GM19238 (cell line): ENCODE measurements at regions not wholly inside any gene's neighbourhood (a gene's known extent, or its start where the extent isn't known, plus 50 kb on each side); places are given as distances from the start of the nearest gene placed in this dataset.
"Not testable (repeated sequence)": the region's sequence is repeated elsewhere in the genome, so short reads cannot be mapped to it uniquely, and the experiment has no call there.

ENCODE experiments used
- DNase-seq: peaks from one replicate; pipeline ENCODE4 v3.0.0; 2011; ENCODE audit warnings: low spot score; ENCODE audit not compliant: insufficient read length

DNA sequence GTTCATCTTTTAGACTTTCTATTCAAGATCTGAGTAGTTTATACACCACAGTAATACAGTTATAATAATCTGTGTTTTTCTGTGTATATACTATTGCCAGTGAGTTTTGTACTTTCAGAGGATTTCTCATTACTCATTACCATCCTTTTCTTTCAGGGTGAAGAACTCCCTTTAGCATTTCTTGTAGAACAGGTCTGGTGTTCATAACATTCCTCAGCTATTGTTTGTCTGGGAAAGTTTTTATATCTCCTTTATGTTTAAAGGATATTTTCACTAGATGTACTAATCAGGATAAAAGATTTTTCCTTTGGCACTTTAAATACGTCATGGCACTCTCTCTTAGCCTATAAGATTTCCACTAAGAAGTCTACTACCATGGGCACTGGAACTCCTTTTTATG lies 705.5 kb downstream of the SLC4A3 start:
- no peak for DNase-seq

DNA sequence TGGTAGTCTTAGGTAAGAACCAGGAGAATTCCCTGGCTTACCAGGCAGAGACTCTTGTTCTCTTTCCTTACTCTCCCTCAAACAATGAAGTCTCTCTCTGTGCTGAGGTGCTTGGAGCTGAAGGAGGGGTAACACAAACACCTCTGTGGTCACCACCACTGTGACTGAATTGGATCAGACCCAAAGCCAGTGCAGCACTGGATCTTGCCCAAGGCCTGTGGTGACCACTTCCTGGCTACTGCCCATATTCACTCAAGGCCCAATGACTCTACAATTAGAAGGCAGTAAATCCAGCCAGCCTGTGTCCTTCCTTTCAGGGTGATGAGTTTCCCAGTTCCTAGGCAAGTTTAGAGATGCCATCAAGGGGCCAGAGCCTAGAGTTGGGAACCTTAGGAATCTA lies 706.8 kb downstream of the SLC4A3 start:
- DNase-seq: no peak

DNA sequence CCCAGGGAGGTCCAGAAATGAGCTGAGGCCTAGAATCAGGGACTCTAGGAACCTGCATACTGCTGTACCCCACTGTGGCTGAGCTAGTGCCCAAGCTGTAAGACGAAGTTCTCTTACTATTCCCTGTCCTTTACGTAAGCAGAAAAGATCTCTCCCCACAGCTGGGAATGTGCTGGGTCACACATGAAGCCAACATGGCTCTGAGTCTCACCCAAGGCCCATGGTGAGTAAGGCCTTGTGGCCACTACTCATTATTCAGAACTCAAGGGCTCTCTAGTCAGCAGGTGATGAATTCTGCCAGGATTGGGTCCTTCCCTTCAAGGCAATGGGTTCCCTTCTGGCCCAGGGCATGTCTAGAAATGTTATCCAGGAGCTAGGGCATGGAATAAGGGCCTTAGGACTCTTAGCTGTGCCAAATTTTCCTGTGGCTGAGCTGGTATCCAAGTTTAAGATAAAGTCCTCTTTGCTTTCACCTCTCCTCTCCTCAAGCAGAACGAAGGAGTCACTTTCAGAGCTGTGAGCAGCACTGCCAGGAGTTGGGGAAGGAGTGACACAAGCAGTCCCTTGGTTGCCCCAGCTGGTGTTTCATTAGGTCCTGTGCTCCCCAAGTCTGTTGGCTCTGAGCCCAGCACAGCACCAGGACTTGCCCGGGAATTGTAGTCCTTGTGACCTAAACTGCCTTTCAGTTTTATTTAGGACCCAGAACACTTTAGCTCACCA lies 707.6 kb downstream of the SLC4A3 start:
- DNase-seq: no peak

DNA sequence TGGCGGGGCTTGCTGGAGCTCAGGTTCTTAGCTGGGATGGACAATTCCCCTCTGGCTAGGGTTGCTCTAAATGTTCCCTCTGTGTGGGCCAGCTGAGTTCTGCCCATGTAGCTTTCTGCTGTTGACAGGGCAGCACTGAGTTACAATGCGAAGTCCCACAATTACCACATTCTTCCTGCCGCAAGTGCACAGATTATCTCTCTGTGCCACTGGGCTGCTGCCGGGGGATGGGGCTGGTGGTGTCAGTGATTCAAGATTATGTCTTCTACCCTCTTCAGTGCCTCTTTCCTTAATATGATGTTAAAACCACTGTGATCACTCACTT lies 708.1 kb downstream of the SLC4A3 start:
- DNase-seq: no peak

DNA sequence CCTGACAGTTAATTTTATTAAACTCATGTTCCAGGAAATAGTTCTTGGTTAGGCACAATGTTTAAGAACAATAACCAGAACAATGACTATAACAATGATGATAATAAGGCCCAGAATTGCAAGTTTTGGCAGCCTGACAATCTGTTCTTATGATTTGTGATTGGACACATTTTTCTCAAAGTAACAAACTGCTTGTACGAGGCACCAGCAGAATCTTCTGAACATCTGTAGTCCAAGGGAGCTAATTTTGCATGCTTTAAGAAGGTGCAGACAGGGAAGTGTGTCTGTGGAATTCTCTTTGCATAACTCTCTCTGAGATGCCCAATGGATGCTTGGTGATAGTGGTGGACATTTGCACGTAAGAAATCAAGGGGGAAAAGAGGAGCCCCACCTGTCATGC lies 709.3 kb downstream of the SLC4A3 start:
- DNase-seq: no peak

DNA sequence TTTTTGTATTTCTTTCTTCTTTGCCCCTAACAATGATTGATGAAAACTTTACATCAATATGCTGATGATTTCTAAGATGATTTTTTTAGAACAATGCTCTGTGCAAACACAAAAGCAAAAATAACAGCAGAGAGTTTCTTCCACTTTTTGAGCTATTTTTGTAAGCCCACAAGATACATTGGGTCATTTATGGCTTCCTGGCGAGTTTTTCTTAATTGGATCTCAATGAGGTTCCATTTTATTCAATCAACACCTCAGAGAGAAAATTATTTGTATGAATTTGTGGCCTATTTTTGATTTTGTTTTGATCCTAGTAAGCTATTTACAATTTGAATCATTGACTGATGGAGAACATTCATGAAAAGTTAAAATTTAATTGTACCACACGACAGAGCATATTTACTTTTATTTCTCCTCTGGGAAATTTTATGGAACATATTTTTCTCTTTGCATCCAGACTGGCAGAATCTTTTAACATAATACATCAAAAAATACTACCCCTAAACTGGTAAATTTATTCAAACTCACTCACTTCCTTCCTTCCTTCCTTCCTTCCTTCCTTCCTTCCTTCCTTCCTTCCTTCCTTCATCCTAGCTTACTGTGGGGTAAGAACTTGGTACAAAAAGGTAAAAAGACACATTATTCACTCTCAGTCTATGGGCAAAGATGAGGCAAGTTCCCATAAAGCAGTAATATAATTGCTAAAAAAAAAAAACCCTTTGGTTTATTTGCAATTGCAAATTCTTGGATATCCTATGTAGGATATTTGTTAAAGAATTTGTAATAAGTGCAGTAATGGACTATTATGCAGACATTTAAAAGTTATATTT lies 710.4 kb downstream of the SLC4A3 start:
- no peak for DNase-seq

DNA sequence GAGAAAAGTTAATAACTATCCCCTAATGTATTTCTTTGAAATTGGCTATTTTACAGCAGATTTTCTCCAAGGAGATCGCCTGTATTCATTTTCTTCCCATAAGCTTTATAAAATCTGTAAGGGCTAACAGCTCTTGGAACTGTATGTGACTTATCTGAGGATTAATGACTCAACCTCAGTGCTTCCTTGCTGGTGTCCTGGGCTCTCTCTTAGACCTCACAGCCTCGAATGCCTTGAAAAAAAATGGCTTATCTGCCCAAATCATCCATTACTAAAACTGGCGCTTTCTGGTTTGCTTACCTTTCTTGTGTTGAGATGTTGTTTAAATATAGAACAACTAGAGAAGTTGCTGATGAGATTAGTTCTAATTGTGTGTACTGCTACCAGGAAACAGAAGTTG lies 713.6 kb downstream of the SLC4A3 start:
- no peak for DNase-seq

DNA sequence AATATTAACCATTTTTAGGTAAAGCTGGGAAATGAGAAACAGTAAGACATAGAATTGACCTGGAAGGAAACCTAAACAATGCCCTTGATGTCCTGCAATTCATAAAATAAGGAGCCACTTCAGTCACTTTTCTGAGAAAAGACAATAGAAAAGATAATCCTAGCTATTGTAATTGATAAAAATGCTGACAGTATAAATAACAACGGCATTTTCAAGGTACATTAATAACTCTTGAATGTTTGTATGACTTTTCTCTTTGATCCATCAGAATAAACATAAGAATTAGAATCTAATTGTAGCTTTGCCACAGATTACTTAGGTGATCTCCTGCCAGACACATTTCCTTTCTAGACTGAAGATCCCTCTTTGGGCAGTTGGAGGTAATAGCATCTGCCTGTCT lies 719.5 kb downstream of the SLC4A3 start:
- DNase-seq: no peak

DNA sequence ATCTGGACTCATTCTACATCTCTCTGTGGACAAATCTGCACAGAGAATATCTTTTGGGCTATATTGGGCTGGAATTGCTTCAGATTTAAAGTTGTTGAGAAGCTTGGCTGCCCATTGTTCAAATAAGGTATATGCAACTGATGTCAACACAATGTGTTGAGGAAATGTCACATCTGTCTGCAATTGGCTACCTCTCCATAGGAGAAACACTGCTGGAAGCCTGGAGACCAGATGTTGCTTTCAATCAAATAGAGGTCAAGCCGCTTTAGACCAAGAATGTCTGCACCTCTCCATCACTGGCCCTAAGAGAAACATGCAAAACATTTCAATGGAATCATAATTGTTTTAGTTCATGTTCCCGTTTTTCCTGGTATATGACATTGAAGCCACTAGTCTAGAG lies 720.2 kb downstream of the SLC4A3 start:
- no peak for DNase-seq

DNA sequence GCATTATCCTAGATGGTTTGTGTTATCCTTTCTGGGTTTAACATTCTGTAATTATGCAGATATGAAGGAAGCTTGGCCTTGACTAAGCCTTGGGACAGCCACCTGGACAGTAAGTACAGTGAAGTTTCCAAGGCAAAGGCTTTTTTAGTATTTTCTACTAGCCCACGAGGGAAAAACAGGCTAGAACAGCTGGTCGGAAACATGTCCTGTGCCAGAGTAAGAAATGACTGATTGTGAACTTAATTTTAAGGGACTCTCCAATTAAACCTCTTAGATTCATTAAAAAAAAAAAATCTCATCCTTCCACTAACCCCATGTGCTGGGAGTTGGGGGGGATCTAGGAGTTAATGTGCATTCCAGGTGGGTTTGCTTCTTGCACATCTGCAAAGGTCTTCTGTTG lies 720.8 kb downstream of the SLC4A3 start:
- DNase-seq: no peak

DNA sequence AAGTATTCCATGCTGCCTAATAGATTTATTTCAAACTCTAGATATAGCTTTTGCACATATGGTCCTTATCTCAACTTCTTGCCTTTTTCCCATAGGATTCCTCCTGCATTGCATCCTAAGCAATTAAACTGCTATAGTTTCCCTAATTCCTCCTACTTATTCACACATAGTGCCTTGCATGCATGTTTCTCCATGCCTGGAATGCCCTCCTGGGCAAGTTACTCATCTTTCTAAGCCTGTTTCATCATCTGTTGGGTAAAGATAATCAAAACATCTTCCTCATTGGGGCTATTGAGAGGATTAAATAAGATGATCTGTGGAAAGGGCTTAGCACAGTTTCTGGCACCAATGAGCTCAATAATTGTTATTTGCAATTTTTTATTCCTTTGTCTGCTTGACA lies 726.5 kb downstream of the SLC4A3 start:
- DNase-seq: no peak

DNA sequence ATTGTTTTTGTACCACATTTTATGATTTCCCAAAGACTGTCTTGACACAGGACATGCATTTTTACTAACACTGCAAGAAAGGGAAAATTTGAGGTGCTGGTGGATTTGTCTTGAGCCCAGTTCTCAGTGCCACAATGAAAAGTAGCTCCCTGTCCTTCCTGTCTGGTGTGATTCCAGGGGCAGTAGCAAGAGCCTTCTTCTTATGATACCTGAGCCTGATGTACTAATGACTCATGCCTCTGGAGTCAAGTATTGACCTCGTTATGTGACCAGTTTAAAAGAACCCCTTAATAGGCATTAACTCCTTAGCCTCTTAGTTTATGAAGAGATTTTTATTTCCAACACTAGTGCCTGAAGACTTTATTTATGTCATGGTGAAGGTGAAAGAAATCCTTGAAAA lies 728.6 kb downstream of the SLC4A3 start:
- no peak for DNase-seq

DNA sequence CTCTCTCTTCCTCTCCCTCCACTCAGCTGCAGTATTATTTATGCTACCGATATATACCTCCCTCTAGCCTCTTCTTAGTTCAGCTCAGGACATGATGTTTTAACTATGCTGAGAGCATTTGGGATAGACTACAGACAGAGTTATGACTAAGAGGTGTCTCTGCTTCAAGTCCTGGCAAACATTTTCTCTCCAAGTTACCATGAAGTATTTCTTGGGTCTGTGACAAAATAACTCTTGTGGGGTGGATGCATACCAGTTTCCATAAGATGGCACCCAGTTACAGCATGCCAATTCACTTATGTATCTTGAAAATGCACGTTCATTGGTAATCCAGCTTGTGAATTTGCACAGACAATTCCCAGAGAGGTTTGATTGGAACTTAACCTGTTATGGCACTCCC lies 737.6 kb downstream of the SLC4A3 start:
- DNase-seq: no peak

DNA sequence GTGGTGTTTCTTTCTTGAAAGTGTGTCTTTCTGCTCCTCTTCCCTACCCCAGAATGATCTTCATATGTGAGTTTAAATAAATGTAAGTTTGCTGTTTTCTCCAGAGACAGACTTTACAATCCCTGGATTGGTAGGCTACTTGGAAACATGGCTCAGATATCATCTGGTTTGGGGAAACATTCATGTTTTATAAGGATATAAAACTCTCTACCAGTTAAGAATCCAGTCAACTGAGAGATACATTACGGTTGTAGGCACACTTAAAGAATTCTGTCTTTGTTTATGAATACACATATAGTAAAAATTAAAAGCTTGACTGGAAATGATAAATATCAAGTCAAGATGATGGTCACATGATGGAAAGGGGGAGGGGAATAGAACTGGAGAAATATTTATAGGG lies 739.3 kb downstream of the SLC4A3 start:
- DNase-seq: no peak

DNA sequence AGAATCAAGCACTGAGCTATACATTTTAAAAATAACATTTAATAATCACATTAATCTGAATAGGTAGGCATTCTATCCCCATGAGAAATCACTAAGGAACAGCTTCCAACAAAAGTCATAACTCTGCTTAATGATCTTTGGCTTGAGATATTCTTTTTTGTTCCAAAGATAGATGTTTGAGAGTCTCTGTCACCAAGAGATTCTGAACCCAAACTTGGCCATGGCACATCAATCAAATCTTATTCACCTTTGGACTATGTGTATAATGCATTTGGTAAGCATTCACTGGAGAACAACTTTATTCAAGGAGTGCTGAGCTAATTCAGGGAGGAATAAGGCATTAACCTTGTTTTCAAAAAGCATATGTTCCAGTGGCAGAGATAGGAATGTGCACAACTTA lies 743.3 kb downstream of the SLC4A3 start:
- no peak for DNase-seq

DNA sequence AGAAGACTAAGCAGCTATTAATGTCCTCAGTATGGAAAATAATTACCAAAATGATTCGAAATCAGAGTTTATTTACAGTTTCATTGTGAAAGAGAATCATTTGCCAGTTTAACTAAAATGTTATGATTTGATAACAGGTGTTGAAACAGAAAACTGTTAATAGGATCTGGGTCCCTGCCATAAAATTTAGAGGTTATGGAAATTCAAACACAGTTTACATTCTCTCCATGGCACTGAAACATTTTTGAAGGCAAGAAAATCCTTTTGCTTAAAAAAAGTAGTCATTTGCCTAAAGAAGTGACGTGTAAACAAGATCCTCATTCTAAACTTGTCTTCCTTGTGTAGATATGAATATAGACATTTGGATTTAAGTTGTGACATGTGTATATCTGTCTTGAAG lies 743.8 kb downstream of the SLC4A3 start:
- DNase-seq: no peak

DNA sequence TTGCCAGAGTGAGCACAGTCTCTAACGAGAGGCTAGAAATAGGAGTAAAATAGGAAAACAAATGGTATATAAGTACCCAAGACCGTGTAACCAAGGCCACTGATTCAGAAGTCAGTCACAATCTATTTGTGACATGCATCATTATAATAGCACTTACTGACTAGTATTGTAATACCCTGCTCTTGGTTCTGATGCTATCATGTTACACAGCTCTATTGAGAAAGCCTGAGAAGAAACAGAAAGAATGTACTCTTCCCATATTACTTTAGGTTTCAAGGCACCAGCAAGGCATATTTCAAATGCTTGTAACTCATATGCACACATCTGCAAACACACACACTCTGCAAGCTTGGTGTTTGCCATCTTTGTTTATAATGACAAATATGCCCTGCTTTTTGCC lies 746.4 kb downstream of the SLC4A3 start:
- DNase-seq: no peak

DNA sequence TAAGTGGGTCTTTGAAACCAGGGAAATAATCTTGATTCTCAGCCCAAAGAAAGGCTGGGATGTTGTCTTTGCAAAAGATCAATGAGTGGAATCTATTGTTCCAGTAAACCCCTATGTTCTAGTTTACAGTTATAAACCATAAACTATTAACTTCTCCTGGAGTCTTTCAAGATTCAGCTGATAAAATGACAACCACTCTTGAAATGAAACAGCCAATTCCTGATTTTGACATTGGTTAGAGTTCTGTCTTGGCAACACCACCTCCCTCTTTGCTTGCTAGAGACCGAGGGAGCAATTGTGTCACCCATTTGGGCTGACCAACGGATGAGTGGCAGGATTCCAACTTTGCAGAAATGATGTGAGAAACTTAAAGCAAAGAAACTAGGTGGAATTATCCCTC lies 746.9 kb downstream of the SLC4A3 start:
- no peak for DNase-seq

DNA sequence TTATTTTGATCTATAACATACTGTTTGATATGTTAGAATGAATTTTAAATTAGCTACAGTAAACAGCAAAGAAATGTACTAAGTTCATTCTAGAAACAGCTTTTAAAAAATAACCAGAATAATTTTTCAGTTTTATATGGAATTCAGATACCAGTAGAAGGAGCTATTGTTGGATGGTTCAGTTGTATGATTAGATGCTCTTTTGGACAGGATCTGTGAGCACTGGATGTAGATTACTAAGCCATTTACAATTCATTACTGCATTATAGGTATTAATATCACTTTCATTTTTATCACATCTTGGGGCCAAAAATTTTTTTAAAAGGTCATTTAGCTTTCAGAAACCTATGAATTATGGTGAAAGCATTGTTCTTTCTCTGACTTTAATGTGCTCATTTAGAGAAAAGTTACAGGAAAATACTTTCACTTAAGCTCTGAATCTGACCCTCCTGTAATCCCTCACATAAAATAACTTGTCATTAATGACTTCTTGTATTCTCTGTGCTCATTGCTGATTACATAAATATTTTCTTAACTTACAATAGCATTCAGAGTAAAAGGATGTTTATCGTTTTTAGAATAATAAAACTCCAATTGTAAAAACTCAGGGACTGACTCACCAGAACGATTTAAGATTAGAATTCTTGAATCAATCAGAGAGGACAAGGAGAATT lies 750.2 kb downstream of the SLC4A3 start:
- no peak for DNase-seq

DNA sequence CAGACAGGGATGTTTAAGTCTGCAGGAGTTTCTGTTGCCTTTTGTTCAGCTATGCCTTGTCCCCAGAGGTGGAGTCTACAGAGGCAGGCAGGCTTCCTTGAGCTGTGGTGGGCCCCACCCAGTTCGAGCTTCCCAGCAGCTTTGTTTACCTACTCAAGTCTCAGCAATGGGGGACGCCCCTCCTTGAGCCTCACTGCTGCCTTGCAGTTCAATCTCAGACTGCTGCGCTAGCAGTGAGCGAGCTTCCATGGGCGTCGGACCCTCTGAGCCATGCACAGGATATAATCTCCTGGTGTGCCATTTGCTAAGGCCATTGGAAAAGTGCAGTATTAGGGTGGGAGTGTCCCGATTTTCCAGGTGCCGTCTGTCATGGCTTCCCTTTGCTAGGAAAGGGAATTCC lies 760.3 kb downstream of the SLC4A3 start:
- not testable (repeated sequence) for DNase-seq

DNA sequence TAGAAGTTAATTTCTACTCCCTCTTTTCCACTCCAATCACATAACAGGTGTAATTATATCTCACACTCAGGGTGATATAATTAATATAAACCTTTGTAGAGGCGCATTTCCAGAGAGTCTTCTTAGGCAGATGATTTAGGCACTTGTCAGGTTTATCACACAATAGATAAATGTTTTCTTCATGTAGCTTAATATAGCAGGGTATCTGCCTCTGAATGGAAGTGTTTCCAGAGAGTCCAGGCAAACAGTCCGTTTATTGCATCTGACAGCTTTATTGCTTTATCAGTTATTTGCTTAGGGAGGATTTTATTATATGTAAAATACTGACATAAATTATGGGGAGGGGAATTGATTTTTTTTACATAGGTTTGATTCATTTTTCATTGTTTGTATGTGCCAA lies 766.3 kb downstream of the SLC4A3 start:
- DNase-seq: no peak

DNA sequence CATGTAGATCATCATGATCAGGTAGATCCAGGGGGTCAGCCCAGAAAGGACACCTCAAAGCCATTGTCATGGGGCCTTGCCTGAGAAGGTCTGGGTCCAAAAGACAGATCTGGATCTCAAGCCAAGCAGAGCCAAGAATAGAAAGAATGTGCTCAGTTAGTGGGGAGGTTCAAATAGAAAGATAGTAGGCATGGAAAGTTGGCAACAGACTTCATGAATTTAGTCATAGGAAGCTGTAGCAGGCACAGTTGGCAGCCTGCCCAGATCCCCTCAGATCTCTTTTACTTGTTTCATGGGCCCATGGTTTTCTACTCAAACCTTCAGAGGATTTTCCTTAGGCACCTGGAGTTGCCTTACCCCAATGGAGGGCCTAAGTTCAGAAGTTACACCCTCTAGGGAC lies 767.0 kb downstream of the SLC4A3 start:
- no peak for DNase-seq

DNA sequence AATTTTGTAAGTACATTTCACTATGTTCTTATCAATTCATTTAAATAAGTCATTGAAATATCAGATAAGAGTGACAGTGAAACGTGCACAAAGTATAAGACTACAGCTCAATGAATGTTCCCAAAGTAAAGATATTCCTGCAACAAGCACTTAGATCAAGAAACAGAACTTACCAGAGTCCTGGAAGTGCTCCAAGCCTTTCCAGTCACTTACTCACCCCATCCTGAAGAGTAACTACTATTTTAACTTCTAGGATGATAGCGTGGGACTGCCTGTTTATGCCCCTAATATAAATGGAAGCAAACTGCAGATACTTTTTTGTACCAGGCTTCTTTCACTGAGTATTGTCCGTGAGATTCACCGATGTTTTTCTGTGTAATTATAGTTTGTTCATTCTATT lies 768.9 kb downstream of the SLC4A3 start:
- no peak for DNase-seq
